HFF-Myc (cell line): ENCODE measurements at regions not wholly inside any gene's neighbourhood (a gene's known extent, or its start where the extent isn't known, plus 50 kb on each side); places are given as distances from the start of the nearest gene placed in this dataset.

Experiments
- DNase-seq: peaks from one replicate; pipeline ENCODE4 v3.0.0-alpha.2; 2011; ENCODE audit warnings: low read depth; ENCODE audit errors: extremely low read depth
- H3K4me3 ChIP-seq: replicated peaks from 2 replicates; pipeline ENCODE4 v1.5.1; 2011; ENCODE audit warnings: low read depth, mild to moderate bottlenecking, control low read depth, low read length
- CTCF ChIP-seq: IDR thresholded peaks from 2 replicates; pipeline ENCODE4 v1.5.1; 2012; ENCODE audit warnings: mild to moderate bottlenecking, low read depth, low read length, control low read depth; ENCODE audit errors: missing control alignments

GRCh38 chr2:8355102-8355859 is 326.6 kb upstream of the ID2 start:
- H3K4me3 ChIP-seq = no peak overlapping the region
- DNase-seq = no peak
- no peak for TF ChIP-seq CTCF

- H3K4me3 ChIP-seq = no peak overlapping the region
- no peak for DNase-seq
- TF ChIP-seq CTCF = no peak
Measured at GRCh38 chr2:8357738-8358518, 323.9 kb upstream of the ID2 start.

DNA sequence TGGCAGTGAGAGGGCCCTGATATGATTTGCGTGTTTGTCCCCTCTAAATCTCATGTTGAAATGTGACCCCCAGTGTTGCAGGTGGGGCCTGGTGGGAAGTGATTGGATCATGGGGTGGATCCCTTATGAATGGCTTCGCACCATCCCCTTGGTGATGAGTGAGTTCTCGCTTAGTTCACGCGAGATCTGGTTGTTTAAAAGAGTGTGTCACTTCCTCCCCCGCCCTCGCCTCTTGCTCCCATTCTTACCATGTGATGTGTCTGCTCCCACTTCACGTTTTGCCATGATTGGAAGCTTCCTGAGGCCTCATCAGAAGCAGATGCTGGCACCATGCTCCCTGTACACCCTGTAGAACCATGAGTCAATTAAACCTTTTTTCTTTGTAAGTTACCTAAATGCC is 319.9 kb upstream of the ID2 start:
- no peak for DNase-seq
- no peak for TF ChIP-seq CTCF
- H3K4me3 ChIP-seq = no peak overlapping the region

DNA sequence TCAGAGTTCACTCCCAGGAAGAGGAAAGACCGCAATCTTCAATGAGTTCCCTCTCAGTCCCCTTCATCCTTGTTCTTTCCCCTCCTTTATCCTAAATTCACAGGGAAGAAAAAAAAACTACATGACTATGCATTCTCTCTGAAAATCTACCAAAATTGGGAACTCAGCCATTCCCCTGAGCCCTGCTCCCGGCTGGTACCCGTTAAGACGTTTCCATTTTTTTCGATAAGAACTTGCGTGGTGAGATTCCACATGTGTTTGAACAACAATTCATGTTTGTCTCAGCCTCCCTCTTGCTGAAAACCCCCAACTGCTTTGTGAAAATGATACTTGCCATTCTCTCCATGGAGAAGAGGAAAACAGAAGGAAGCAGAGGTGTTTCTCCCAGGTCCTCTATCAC is 318.7 kb upstream of the ID2 start:
- TF ChIP-seq CTCF = no peak
- no peak for DNase-seq
- no peak overlapping the region for H3K4me3 ChIP-seq

DNA sequence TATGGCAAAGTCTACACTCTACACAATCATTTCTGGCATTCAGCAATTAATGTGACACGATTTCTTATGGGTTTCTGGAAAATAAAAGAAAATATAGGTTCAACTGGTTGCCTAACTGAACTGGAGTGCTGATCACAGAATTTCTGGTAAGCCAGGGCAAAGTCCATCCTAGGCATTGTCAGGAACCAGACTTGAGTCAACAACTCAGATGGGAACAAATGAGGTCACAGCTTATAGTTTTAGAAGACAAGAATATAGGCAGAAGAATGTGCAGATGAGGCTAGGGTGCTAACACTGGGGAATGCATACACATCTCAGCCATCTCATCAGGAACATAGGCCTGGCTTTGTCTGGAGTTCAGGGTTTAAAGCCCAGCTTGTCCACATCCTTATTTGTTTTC is 317.2 kb upstream of the ID2 start:
- TF ChIP-seq CTCF = no peak
- DNase-seq = no peak
- no peak overlapping the region for H3K4me3 ChIP-seq

DNA sequence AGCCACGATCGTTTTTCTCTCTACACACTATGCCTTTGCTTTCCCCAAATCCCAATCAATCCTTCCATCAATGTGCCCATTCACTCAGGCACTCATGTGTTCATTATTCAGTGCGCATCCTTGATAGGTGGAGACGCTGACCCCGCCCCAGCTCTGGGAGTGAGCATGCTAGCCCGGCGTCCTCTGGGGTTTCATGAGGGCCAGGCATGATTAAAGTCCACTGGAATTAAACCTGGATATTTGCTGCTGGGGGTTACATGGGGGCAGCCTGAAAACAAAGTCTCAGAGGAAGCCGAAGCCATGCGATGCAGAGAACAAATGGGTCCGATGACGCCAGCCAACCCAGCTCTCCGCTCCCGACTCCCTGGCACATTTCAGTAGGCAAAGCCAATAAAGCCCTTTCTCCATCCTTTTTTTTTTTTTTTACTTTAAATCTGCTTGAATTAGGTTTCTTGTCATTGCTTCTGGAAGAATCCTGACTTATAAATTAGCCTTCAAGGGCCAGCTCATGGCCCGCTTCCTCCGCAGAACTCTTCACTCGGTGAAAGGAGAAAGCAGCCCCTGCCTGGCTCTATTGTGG is 316.4 kb upstream of the ID2 start:
- TF ChIP-seq CTCF = no peak

More for the DNA sequence above, 316.4 kb upstream of the ID2 start:
- no peak for DNase-seq
- H3K4me3 ChIP-seq = no peak overlapping the region
